Thoracic aorta (tissue), 2 donors: ENCODE measurements at regions not wholly inside any gene's neighbourhood (a gene's known extent, or its start where the extent isn't known, plus 50 kb on each side); places are given as distances from the start of the nearest gene placed in this dataset.

Experiments used
- ATAC-seq: fragments of 150-250 bp; one replicate; pipeline ENCODE4 v1.8.0; 2017; ENCODE audit warnings: low read depth; ENCODE audit not compliant: insufficient number of reproducible peaks, low FRiP score
- DNase-seq: peaks from one replicate; pipeline ENCODE4 v3.0.0-alpha.2; 2020; ENCODE audit warnings: low spot score
- H3K27ac ChIP-seq, 2 donors: fragments of 200-600 bp; sonication (generic); 1 replicate in 1 of 2; 2 replicates in 1 of 2; pipeline ENCODE4 v1.5.1; 2016; ENCODE audit warnings: mild to moderate bottlenecking in 2 of 2, moderate library complexity in 2 of 2
- H3K27me3 ChIP-seq: fragments of 200-600 bp; sonication (generic); replicated peaks from 2 replicates; pipeline ENCODE4 v1.6.0; 2016; ENCODE audit warnings: mild to moderate bottlenecking; ENCODE audit not compliant: insufficient read depth
- H3K36me3 ChIP-seq: fragments of 200-600 bp; sonication (generic); one replicate; pipeline ENCODE4 v1.5.1; 2016
- H3K4me1 ChIP-seq, 2 donors: fragments of 200-600 bp; sonication (generic); 1 replicate in 1 of 2; 2 replicates in 1 of 2; pipeline versions ENCODE4 v1.5.1 to v1.6.0; 2016; ENCODE audit warnings: low read depth in 2 of 2, mild to moderate bottlenecking in 1 of 2; ENCODE audit not compliant: control insufficient read depth in 1 of 2
- H3K4me3 ChIP-seq: fragments of 200-600 bp; sonication (generic); 2 replicates; pipeline ENCODE4 v1.5.1; 2016; ENCODE audit warnings: mild to moderate bottlenecking
- H3K9me3 ChIP-seq: fragments of 200-600 bp; sonication (generic); 2 replicates; pipeline ENCODE4 v1.5.1; 2016
- CTCF ChIP-seq: fragments of 200-600 bp; sonication (generic); IDR thresholded peaks from one replicate; pipeline ENCODE4 v1.5.1; 2019; ENCODE audit warnings: antibody characterized with exemption

GRCh38 chr20:22928679-22929078 lies 106.4 kb upstream of the SSTR4 start:
- Histone ChIP-seq H3K27ac (no peak overlapping the region), H3K4me3 (no peak overlapping the region), H3K4me1 (no peaks in the 10 kb centered on the region), H3K9me3 (no peaks in the 10 kb centered on the region), H3K27me3 (no peaks in the 10 kb centered on the region), H3K36me3 (no peaks in the 10 kb centered on the region)
- no peak for DNase-seq
- TF ChIP-seq CTCF: no peak
- ATAC-seq: no peak

- no peak overlapping the region for H3K27ac ChIP-seq
- no peaks in the 10 kb centered on the region for H3K9me3 ChIP-seq
- ATAC-seq: no peak
- no peak overlapping the region for H3K4me3 ChIP-seq
- H3K27me3 ChIP-seq: no peaks in the 10 kb centered on the region
- no peaks in the 10 kb centered on the region for H3K36me3 ChIP-seq
- no peak for DNase-seq
- TF ChIP-seq CTCF: no peak
- H3K4me1 ChIP-seq: no peaks in the 10 kb centered on the region
These were observed 105.5 kb upstream of the SSTR4 start for GRCh38 chr20:22929661-22930060.

- no peak for DNase-seq
- Histone ChIP-seq H3K36me3 (no peaks in the 10 kb centered on the region), H3K27me3 (no peaks in the 10 kb centered on the region), H3K4me3 (no peak overlapping the region), H3K27ac (no peak overlapping the region), H3K9me3 (no peaks in the 10 kb centered on the region), H3K4me1 (no peaks in the 10 kb centered on the region)
- no peak for TF ChIP-seq CTCF
- ATAC-seq: no peak
These were observed 103.2 kb upstream of the SSTR4 start for GRCh38 chr20:22931653-22932608.

GRCh38 chr20:22939181-22939580 lies 95.9 kb upstream of the SSTR4 start:
- Histone ChIP-seq H3K36me3 (no peaks in the 10 kb centered on the region), H3K9me3 (no peaks in the 10 kb centered on the region), H3K4me3 (no peak overlapping the region), H3K27ac (no peak overlapping the region), H3K27me3 (no peaks in the 10 kb centered on the region), H3K4me1 (no peaks in the 10 kb centered on the region)
- no peak for TF ChIP-seq CTCF
- ATAC-seq (no peak), DNase-seq (no peak)

GRCh38 chr20:22940350-22940749 lies 94.8 kb upstream of the SSTR4 start:
- no peak for DNase-seq
- Histone ChIP-seq H3K36me3 (no peaks in the 10 kb centered on the region), H3K4me3 (no peak overlapping the region), H3K4me1 (no peaks in the 10 kb centered on the region), H3K27ac (no peak overlapping the region), H3K27me3 (no peaks in the 10 kb centered on the region), H3K9me3 (no peaks in the 10 kb centered on the region)
- ATAC-seq: no peak
- TF ChIP-seq CTCF: no peak
